ENCODE measurements at regions not wholly inside any gene's neighbourhood (a gene's known extent, or its start where the extent isn't known, plus 50 kb on each side); places are given as distances from the start of the nearest gene placed in this dataset.

- intact Hi-C loops (cut with DNase I), result no loop called here
- ATAC-seq, result peak; percentile 62
- DNase-seq (ENCODE audit: low spot score), result no peak
Measured at GRCh38 chr18:23077493-23078256, 57.6 kb upstream of the CABLES1 start.

DNA sequence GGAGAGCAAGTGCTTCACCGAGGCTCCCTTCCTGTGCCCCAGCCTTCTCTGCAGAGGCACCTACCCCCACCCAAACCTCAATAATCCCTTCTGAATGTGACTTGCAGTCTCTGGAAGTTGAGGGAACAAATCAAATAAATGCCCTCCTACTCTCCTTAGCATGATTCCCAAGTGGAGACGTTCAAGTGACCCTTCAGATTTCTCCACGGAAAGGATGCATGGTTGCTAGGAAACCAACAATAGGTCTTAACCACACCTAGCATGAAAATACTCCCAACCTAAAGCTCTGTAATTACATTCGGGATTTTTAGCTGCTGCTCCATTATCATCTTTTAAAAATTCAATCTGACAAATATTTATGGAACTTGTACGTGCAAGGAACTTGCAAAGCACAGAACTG is 50.2 kb upstream of the CABLES1 start:
- DNase-seq (ENCODE audit: low spot score), result no peak
- ATAC-seq, result no peak
- intact Hi-C loops (cut with DNase I), result no loop called here

Measured in sciatic nerve (tissue), 2 donors.